ENCODE measurements at regions not wholly inside any gene's neighbourhood (a gene's known extent, or its start where the extent isn't known, plus 50 kb on each side); places are given as distances from the start of the nearest gene placed in this dataset.
"Not testable (repeated sequence)": the region's sequence is repeated elsewhere in the genome, so short reads cannot be mapped to it uniquely, and the experiment has no call there.

DNA sequence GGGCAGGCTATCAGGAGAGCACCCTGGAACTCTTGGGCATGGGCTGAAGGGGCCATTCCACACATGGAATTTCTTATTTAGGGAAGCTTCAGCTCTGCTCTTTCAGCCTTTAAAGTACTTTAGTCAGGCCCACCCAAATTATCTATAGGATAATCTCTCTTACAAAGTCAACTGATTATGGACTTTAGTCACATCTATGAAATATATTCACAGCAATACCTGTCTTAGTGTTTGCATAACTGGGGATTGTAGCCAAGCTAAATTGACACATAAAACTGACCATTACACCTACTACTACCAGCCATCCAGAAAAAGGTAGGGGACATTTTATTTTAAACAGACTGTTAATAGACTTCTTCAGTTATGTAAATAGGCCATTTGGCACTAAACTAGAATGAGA lies 114.9 kb upstream of the VANGL1 start:
- peaks cover 0 to 3% of the 10 kb centered on the region in 2 donors for H3K4me1 ChIP-seq (ENCODE audit: control insufficient read depth in 2 of 2, insufficient read depth in 2 of 2, low read length in 1 of 2)
- H3K27me3 ChIP-seq (ENCODE audit: control insufficient read depth in 1 of 2, insufficient read depth in 2 of 2, low read length in 2 of 2) = no peaks in the 10 kb centered on the region
- no peak overlapping the region for H3K4me3 ChIP-seq (ENCODE audit: low read depth in 1 of 2, low read length in 2 of 2)
- H3K9me3 ChIP-seq (ENCODE audit: control insufficient read depth in 2 of 2, insufficient read depth in 1 of 2, low read depth in 1 of 2, low read length in 1 of 2) = no peaks in the 10 kb centered on the region
- no peaks in the 10 kb centered on the region for H3K36me3 ChIP-seq (ENCODE audit: control insufficient read depth in 2 of 2, insufficient read depth in 2 of 2, low read length in 1 of 2)
- H3K27ac ChIP-seq (ENCODE audit: low read depth in 2 of 2, low read length in 1 of 2) = no peak overlapping the region

DNA sequence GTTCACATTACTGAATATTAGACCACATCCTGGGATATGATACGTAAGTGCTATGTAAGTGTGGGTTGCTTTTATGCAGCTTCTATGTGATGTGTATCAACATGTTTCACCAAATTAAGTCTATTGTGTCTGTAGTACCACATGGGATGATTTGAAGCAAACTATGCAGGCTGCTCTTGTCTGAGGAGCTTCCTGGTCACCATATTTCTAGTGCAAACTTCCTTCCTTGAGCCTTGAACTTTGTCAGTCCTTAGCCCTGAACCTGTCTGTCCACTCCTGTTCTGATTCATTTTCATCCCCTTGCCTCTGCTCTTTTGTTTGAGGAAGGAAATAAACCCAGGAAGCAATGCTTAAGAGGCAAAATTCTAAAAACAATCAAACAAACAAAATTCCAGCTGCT lies 117.5 kb upstream of the VANGL1 start:
- WGBS, 2 donors = 51 to 73% methylated on average over 1 of the region's 1 CpG
- Histone ChIP-seq H3K27ac (ENCODE audit: low read depth in 2 of 2, low read length in 1 of 2) (peak overlapping the region in 1 of 2 donors; percentile 13), H3K4me3 (ENCODE audit: low read depth in 1 of 2, low read length in 2 of 2) (no peak overlapping the region), H3K4me1 (ENCODE audit: control insufficient read depth in 2 of 2, insufficient read depth in 2 of 2, low read length in 1 of 2) (peaks cover 0 to 3% of the 10 kb centered on the region in 2 donors), H3K9me3 (ENCODE audit: control insufficient read depth in 2 of 2, insufficient read depth in 1 of 2, low read depth in 1 of 2, low read length in 1 of 2) (no peaks in the 10 kb centered on the region), H3K36me3 (ENCODE audit: control insufficient read depth in 2 of 2, insufficient read depth in 2 of 2, low read length in 1 of 2) (no peaks in the 10 kb centered on the region), H3K27me3 (ENCODE audit: control insufficient read depth in 1 of 2, insufficient read depth in 2 of 2, low read length in 2 of 2) (no peaks in the 10 kb centered on the region)

DNA sequence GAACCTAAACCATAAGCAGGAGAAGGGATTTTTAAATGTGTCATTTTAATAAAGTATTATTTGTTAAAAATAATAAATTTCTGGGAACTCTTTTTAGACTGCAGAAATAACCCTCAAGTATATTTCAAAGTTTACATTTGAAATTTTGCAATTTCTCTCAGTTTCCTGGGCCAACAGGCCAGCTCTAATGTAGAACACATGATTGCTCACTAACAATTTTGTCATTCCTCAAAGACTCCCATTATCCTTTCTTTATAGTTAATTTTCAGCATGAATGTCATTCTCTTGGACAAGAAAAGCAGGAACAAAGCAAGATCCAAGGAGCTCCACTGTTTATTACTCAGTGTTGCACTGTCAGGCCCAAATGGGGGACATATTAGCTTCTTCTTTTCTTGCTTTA lies 119.4 kb upstream of the VANGL1 start:
- H3K4me1 ChIP-seq (ENCODE audit: control insufficient read depth in 2 of 2, insufficient read depth in 2 of 2, low read length in 1 of 2) = peaks cover 0 to 3% of the 10 kb centered on the region in 2 donors
- no peak overlapping the region for H3K4me3 ChIP-seq (ENCODE audit: low read depth in 1 of 2, low read length in 2 of 2)
- no peaks in the 10 kb centered on the region for H3K27me3 ChIP-seq (ENCODE audit: control insufficient read depth in 1 of 2, insufficient read depth in 2 of 2, low read length in 2 of 2)
- H3K27ac ChIP-seq (ENCODE audit: low read depth in 2 of 2, low read length in 1 of 2) = no peak overlapping the region
- no peaks in the 10 kb centered on the region for H3K36me3 ChIP-seq (ENCODE audit: control insufficient read depth in 2 of 2, insufficient read depth in 2 of 2, low read length in 1 of 2)
- no peaks in the 10 kb centered on the region for H3K9me3 ChIP-seq (ENCODE audit: control insufficient read depth in 2 of 2, insufficient read depth in 1 of 2, low read depth in 1 of 2, low read length in 1 of 2)

DNA sequence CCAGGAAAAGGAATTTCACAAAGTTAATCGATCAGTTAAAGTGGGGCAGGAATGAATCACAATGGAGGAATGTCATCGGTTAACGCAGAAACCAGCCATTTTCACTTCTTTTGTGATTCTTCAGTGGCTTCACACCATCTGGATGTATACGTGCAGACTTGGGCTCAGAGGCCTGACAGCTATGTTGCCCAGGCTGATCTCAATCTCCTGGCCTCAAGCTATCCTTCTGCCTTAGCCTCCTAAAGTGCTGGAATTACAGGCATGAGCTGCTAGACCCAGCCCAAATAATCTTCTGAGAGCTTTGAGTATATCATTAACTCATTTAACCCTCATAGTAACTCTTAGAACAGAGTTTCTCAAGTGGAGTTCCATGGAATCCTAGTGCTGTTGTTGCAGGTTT lies 126.5 kb upstream of the VANGL1 start:
- H3K4me3 ChIP-seq (ENCODE audit: low read depth in 1 of 2, low read length in 2 of 2) = no peak overlapping the region
- WGBS, 2 donors = 93 to 95% methylated on average over 4 of the region's 4 CpGs
- no peaks in the 10 kb centered on the region for H3K27me3 ChIP-seq (ENCODE audit: control insufficient read depth in 1 of 2, insufficient read depth in 2 of 2, low read length in 2 of 2)
- no peaks in the 10 kb centered on the region for H3K9me3 ChIP-seq (ENCODE audit: control insufficient read depth in 2 of 2, insufficient read depth in 1 of 2, low read depth in 1 of 2, low read length in 1 of 2)
- H3K27ac ChIP-seq (ENCODE audit: low read depth in 2 of 2, low read length in 1 of 2) = no peak overlapping the region
- H3K4me1 ChIP-seq (ENCODE audit: control insufficient read depth in 2 of 2, insufficient read depth in 2 of 2, low read length in 1 of 2) = no peaks in the 10 kb centered on the region
- H3K36me3 ChIP-seq (ENCODE audit: control insufficient read depth in 2 of 2, insufficient read depth in 2 of 2, low read length in 1 of 2) = no peaks in the 10 kb centered on the region

DNA sequence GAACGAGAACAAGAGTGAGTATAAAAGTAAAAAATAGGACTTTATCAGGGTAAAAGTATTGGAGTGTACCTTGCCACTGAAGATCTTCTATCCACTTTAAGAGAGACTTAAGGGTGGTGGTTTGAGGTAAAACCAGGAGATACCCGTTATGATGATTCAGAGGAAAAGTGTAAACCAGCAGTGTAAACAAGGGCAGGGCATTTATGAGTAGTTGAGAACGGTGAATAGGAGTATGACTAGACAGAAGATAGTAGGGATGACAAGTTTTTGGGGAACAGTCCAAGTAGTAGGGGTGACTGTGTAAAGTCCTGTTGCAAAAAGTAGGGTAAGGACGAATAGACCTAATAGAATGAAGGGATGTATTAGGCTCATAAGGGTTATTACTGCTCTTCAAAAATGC lies 131.5 kb upstream of the VANGL1 start:
- WGBS, 2 donors = 65 to 68% methylated on average over 4 of the region's 4 CpGs
- not testable (repeated sequence) for H3K27ac ChIP-seq (ENCODE audit: low read depth in 2 of 2, low read length in 1 of 2); H3K27me3 ChIP-seq (ENCODE audit: control insufficient read depth in 1 of 2, insufficient read depth in 2 of 2, low read length in 2 of 2); H3K4me3 ChIP-seq (ENCODE audit: low read depth in 1 of 2, low read length in 2 of 2); H3K4me1 ChIP-seq (ENCODE audit: control insufficient read depth in 2 of 2, insufficient read depth in 2 of 2, low read length in 1 of 2); H3K9me3 ChIP-seq (ENCODE audit: control insufficient read depth in 2 of 2, insufficient read depth in 1 of 2, low read depth in 1 of 2, low read length in 1 of 2); H3K36me3 ChIP-seq (ENCODE audit: control insufficient read depth in 2 of 2, insufficient read depth in 2 of 2, low read length in 1 of 2)

DNA sequence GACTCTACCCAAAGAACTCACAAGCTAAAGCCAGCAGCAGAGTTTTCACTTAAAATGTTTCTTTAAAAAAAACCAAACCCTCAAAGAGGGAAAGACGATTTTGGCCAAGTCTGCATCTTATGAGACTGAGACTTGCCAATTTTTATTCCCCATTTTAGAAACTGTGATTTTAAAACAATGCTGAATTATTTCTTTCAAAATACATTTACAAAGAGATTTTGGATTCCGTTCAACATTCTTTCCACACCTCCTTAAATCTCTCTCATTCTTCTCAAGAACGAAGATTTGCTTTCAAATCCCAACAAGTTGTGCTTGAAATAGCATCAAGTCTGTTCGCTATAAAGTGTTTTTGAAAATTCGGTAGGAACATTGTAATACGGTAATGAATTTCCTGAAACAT lies 133.9 kb upstream of the VANGL1 start:
- Histone ChIP-seq H3K4me3 (ENCODE audit: low read depth in 1 of 2, low read length in 2 of 2) (no peak overlapping the region), H3K4me1 (ENCODE audit: control insufficient read depth in 2 of 2, insufficient read depth in 2 of 2, low read length in 1 of 2) (no peaks in the 10 kb centered on the region), H3K9me3 (ENCODE audit: control insufficient read depth in 2 of 2, insufficient read depth in 1 of 2, low read depth in 1 of 2, low read length in 1 of 2) (no peaks in the 10 kb centered on the region), H3K27me3 (ENCODE audit: control insufficient read depth in 1 of 2, insufficient read depth in 2 of 2, low read length in 2 of 2) (no peaks in the 10 kb centered on the region), H3K36me3 (ENCODE audit: control insufficient read depth in 2 of 2, insufficient read depth in 2 of 2, low read length in 1 of 2) (no peaks in the 10 kb centered on the region), H3K27ac (ENCODE audit: low read depth in 2 of 2, low read length in 1 of 2) (no peak overlapping the region)
- 23 to 37% methylated on average over 6 of the region's 6 CpGs for WGBS, 2 donors

DNA sequence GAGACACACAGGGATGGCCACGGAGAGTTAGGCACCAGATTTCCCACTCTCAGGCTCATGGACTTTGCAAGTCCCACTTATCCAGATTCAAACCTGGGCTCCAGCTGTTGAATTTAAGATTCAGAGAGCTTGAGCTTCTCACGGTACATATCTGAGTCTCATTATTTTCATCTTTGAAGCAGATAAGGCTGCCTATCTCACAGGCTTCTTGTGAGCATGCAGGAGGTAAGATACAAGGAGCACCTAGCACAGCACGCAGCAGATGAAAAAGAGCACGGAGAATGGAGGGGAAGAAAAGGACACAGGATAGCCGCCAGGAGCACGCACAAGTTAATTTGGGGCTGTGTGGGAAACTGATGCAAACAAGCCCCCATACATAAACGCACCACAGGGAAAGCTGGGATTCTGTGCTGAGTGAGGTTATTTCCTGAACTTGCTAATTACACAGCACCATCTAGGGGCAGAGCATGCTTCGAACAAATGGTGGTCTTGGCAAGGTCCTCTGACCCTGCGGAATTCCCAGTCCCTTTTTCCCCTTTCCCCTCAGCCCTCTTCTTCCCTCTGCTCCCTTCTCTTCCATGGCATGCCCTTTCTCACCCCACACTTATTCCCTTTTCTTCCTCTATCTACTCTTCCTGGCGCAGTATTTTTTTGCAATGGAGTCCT lies 134.7 kb upstream of the VANGL1 start:
- Histone ChIP-seq H3K36me3 (ENCODE audit: control insufficient read depth in 2 of 2, insufficient read depth in 2 of 2, low read length in 1 of 2) (no peaks in the 10 kb centered on the region), H3K27me3 (ENCODE audit: control insufficient read depth in 1 of 2, insufficient read depth in 2 of 2, low read length in 2 of 2) (no peaks in the 10 kb centered on the region), H3K4me3 (ENCODE audit: low read depth in 1 of 2, low read length in 2 of 2) (no peak overlapping the region), H3K27ac (ENCODE audit: low read depth in 2 of 2, low read length in 1 of 2) (no peak overlapping the region), H3K9me3 (ENCODE audit: control insufficient read depth in 2 of 2, insufficient read depth in 1 of 2, low read depth in 1 of 2, low read length in 1 of 2) (no peaks in the 10 kb centered on the region), H3K4me1 (ENCODE audit: control insufficient read depth in 2 of 2, insufficient read depth in 2 of 2, low read length in 1 of 2) (no peaks in the 10 kb centered on the region)
- 59 to 67% methylated on average over 10 of the region's 10 CpGs for WGBS, 2 donors

DNA sequence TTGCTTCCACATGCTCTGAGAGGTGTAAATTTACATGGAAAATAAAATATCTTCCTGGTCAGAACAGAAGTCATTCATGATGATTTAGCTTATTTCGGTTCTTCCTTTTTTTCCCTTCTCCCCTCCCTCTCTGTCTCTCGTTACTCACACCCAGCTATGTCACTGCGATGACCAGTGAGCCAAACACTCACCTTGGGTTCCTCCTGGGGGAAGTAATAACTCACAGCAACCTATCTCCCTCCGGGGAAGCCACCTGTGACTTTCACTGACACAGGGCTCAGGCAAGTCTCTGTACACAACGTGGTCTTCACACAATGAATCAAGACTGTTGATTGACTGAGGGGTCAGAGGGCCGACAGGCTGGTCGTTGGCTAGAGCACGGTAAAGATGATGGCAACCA lies 135.3 kb upstream of the VANGL1 start:
- H3K27me3 ChIP-seq (ENCODE audit: control insufficient read depth in 1 of 2, insufficient read depth in 2 of 2, low read length in 2 of 2) = no peaks in the 10 kb centered on the region
- H3K4me1 ChIP-seq (ENCODE audit: control insufficient read depth in 2 of 2, insufficient read depth in 2 of 2, low read length in 1 of 2) = no peaks in the 10 kb centered on the region
- H3K36me3 ChIP-seq (ENCODE audit: control insufficient read depth in 2 of 2, insufficient read depth in 2 of 2, low read length in 1 of 2) = no peaks in the 10 kb centered on the region
- H3K4me3 ChIP-seq (ENCODE audit: low read depth in 1 of 2, low read length in 2 of 2) = no peak overlapping the region
- H3K9me3 ChIP-seq (ENCODE audit: control insufficient read depth in 2 of 2, insufficient read depth in 1 of 2, low read depth in 1 of 2, low read length in 1 of 2) = no peaks in the 10 kb centered on the region
- no peak overlapping the region for H3K27ac ChIP-seq (ENCODE audit: low read depth in 2 of 2, low read length in 1 of 2)
- 50 to 70% methylated on average over 8 of the region's 8 CpGs for WGBS, 2 donors

DNA sequence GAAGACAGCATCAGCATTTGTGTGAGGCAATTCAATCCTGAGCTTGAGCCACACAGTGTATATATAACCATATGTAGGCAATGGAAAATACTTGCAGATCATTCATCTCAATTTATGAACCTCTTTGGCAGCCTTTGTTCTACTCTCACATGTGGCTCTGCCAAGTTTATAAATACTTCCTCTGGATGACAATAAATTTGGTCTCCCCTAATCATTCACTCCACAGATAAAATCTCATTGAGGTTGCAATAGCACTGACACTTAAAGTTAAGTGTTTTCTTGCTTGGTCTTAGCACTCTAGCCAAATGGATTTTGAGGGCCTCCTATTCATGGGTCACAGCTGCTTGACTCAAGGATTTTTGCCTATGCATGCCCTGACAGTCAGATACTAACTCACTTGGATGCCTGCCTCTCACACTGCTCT lies 136.6 kb upstream of the VANGL1 start:
- no peak overlapping the region for H3K4me3 ChIP-seq (ENCODE audit: low read depth in 1 of 2, low read length in 2 of 2)
- H3K27ac ChIP-seq (ENCODE audit: low read depth in 2 of 2, low read length in 1 of 2) = no peak overlapping the region
- H3K9me3 ChIP-seq (ENCODE audit: control insufficient read depth in 2 of 2, insufficient read depth in 1 of 2, low read depth in 1 of 2, low read length in 1 of 2) = no peaks in the 10 kb centered on the region
- no peaks in the 10 kb centered on the region for H3K36me3 ChIP-seq (ENCODE audit: control insufficient read depth in 2 of 2, insufficient read depth in 2 of 2, low read length in 1 of 2)
- no peaks in the 10 kb centered on the region for H3K27me3 ChIP-seq (ENCODE audit: control insufficient read depth in 1 of 2, insufficient read depth in 2 of 2, low read length in 2 of 2)
- H3K4me1 ChIP-seq (ENCODE audit: control insufficient read depth in 2 of 2, insufficient read depth in 2 of 2, low read length in 1 of 2) = no peaks in the 10 kb centered on the region

DNA sequence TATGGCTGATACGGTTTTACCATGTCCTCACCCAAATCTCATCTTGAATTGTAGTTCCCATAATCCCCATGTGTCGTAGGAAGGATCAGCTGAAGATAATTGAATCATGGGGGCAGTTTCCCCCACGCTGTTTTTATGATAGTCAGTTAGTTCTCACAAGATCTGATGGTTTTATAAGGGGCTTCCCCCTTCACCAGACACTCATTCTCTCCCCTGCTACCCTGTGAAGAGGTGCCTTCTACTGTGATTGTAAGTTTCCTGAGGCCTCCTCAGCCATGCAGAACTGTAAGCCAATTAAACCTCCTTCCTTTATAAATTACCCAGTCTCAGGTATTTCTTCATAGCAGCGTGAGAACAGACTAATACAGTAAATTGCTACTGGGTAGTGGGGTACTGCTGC lies 139.6 kb upstream of the VANGL1 start:
- H3K9me3 ChIP-seq (ENCODE audit: control insufficient read depth in 2 of 2, insufficient read depth in 1 of 2, low read depth in 1 of 2, low read length in 1 of 2); H3K27me3 ChIP-seq (ENCODE audit: control insufficient read depth in 1 of 2, insufficient read depth in 2 of 2, low read length in 2 of 2); H3K36me3 ChIP-seq (ENCODE audit: control insufficient read depth in 2 of 2, insufficient read depth in 2 of 2, low read length in 1 of 2); H3K27ac ChIP-seq (ENCODE audit: low read depth in 2 of 2, low read length in 1 of 2); H3K4me3 ChIP-seq (ENCODE audit: low read depth in 1 of 2, low read length in 2 of 2); H3K4me1 ChIP-seq (ENCODE audit: control insufficient read depth in 2 of 2, insufficient read depth in 2 of 2, low read length in 1 of 2): not testable (repeated sequence)
- WGBS, 2 donors = 83 to 87% methylated on average over 4 of the region's 4 CpGs

All from esophagus (tissue), 2 donors.